Lower lobe of right lung (tissue), 2 donors: ENCODE measurements at regions not wholly inside any gene's neighbourhood (a gene's known extent, or its start where the extent isn't known, plus 50 kb on each side); places are given as distances from the start of the nearest gene placed in this dataset.
"Not testable (repeated sequence)": the region's sequence is repeated elsewhere in the genome, so short reads cannot be mapped to it uniquely, and the experiment has no call there.

ENCODE experiments used
- ATAC-seq, 2 donors: fragments of 200-7000 bp; cut with Tn5 transposase; one replicate each; pipeline ENCODE4 v1.9.1; 2020 to 2022; ENCODE audit warnings: mild to moderate bottlenecking in 2 of 2, moderate library complexity in 2 of 2
- DNase-seq: peaks from one replicate; pipeline ENCODE4 v3.0.0-alpha.2; 2020
- H3K27ac ChIP-seq: fragments of 200-600 bp; one replicate; pipeline ENCODE4 v1.8.0; 2022
- H3K27me3 ChIP-seq: fragments of 200-600 bp; one replicate; pipeline ENCODE4 v1.8.0; 2022; ENCODE audit warnings: low read depth
- H3K36me3 ChIP-seq: fragments of 200-600 bp; one replicate; pipeline ENCODE4 v1.8.0; 2022; ENCODE audit warnings: mild to moderate bottlenecking
- H3K4me1 ChIP-seq: fragments of 200-600 bp; one replicate; pipeline ENCODE4 v1.8.0; 2022
- H3K4me3 ChIP-seq: fragments of 200-600 bp; one replicate; pipeline ENCODE4 v1.8.0; 2022; ENCODE audit warnings: mild to moderate bottlenecking
- H3K9me3 ChIP-seq: fragments of 200-600 bp; one replicate; pipeline ENCODE4 v1.8.0; 2022
- intact Hi-C: fragments of 100-400 bp; cut with DNase I; formaldehyde crosslinking; loops from one replicate; pipeline ENCODE4 v1.11.0; 2022
- TF ChIP-seq, protein P1 (sequence below): fragments of 200-600 bp; IDR thresholded peaks from one replicate; pipeline ENCODE4 v1.8.0; 2022; ENCODE audit warnings: antibody characterized with exemption, mild to moderate bottlenecking
- donor health status: DM: no; HTN: yes; CAD: no; lungs with severe emphysema.

DNA sequence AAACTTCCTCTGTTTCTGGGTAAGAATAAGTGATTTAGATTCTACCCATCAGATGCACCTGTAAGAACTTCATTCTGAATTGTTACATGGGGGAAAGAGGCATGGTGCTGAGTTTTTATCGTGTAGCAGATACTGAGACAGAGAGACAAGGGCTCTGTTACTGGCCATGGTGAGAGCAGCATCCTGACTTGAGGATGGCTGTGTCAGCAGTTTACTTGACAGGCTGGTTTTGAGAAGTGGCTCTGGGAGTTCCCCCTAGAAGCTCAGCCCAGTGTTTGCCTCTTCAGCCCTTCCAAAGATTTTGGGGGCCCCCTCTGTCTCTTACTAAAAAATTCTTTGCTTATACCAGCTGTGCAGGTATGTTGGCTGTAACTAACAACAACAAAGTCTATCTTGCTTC is 510.5 kb downstream of the LRRC70 start:
- intact Hi-C loops, result no loop called here
- Histone ChIP-seq H3K27ac (no peak overlapping the region), H3K27me3 (no peaks in the 10 kb centered on the region), H3K4me3 (no peak overlapping the region), H3K4me1 (no peaks in the 10 kb centered on the region), H3K36me3 (no peaks in the 10 kb centered on the region), H3K9me3 (no peaks in the 10 kb centered on the region)
- ATAC-seq (no peak), DNase-seq (no peak)
- TF ChIP-seq, protein P1, sequence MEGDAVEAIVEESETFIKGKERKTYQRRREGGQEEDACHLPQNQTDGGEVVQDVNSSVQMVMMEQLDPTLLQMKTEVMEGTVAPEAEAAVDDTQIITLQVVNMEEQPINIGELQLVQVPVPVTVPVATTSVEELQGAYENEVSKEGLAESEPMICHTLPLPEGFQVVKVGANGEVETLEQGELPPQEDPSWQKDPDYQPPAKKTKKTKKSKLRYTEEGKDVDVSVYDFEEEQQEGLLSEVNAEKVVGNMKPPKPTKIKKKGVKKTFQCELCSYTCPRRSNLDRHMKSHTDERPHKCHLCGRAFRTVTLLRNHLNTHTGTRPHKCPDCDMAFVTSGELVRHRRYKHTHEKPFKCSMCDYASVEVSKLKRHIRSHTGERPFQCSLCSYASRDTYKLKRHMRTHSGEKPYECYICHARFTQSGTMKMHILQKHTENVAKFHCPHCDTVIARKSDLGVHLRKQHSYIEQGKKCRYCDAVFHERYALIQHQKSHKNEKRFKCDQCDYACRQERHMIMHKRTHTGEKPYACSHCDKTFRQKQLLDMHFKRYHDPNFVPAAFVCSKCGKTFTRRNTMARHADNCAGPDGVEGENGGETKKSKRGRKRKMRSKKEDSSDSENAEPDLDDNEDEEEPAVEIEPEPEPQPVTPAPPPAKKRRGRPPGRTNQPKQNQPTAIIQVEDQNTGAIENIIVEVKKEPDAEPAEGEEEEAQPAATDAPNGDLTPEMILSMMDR, result no peak

DNA sequence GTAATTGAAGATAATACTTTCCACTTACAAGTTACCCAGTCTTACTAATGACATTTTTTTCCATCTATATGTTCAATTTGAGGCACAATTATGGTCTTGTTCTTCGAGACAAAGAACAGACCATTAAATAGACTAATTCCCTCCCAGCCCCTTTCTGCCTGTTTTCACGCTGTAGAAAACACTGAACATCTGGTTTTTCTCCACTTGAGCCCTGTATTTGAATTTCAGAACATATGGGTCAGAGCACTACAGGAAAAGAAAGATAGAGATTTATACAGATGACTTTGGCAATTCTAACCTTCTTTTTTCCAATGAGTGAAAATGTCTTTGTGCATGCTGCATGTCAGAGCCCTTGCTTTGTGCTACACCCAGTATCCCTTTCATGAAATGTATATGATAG is 506.9 kb downstream of the LRRC70 start:
- intact Hi-C loops, result no loop called here
- DNase-seq (no peak), ATAC-seq (no peak)

DNA sequence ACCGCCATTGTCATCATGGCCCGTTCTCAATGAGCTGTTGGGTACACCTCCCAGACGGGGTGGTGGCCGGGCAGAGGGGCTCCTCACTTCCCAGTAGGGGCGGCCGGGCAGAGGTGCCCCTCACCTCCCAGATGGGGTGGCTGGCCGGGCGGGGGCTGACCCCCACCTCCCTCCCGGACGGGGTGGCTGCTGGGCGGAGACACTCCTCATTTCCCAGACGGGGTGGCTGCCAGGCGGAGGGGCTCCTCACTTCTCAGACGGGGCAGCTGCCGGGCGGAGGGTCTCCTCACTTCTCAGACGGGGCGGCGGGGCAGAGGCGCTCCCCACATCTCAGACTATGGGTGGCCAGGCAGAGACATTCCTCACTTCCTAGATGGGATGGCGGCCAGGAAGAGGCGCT is 505.1 kb downstream of the LRRC70 start:
- H3K4me3 ChIP-seq, H3K36me3 ChIP-seq, DNase-seq, intact Hi-C loops, H3K27ac ChIP-seq, H3K4me1 ChIP-seq, ATAC-seq, H3K27me3 ChIP-seq, H3K9me3 ChIP-seq: not testable (repeated sequence)

More for the DNA sequence above, 506.9 kb downstream of the LRRC70 start:
- H3K27ac ChIP-seq, result no peak overlapping the region
- no peaks in the 10 kb centered on the region for H3K36me3 ChIP-seq
- no peak overlapping the region for H3K4me3 ChIP-seq
- TF ChIP-seq, protein P1, result no peak
- no peaks in the 10 kb centered on the region for H3K27me3 ChIP-seq
- no peaks in the 10 kb centered on the region for H3K9me3 ChIP-seq
- H3K4me1 ChIP-seq, result no peaks in the 10 kb centered on the region

DNA sequence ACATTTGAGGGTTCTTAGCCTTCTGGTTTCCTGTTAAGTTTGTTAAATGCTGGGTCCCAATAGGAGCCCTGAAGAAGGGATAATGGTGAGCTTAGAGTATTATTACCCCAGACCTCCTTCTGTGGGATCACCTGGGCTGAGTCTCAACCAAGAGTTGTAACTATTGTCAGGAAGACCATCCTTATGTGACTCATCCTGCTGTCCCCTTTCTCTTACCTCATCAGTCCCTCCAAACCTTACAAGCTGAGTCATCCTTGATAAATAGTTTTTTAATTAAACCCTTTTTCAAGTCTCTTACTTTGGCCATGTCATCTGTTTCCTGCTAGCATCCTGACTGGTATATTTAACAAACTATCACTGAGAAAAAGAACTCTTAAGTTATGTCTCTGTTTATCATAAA is 502.8 kb downstream of the LRRC70 start:
- Histone ChIP-seq H3K36me3 (no peaks in the 10 kb centered on the region), H3K27ac (no peak overlapping the region), H3K4me3 (no peak overlapping the region), H3K27me3 (no peaks in the 10 kb centered on the region), H3K4me1 (no peaks in the 10 kb centered on the region), H3K9me3 (no peaks in the 10 kb centered on the region)
- no peak for DNase-seq
- no peak for ATAC-seq
- TF ChIP-seq, protein P1, result no peak
- intact Hi-C loops, result no loop called here

DNA sequence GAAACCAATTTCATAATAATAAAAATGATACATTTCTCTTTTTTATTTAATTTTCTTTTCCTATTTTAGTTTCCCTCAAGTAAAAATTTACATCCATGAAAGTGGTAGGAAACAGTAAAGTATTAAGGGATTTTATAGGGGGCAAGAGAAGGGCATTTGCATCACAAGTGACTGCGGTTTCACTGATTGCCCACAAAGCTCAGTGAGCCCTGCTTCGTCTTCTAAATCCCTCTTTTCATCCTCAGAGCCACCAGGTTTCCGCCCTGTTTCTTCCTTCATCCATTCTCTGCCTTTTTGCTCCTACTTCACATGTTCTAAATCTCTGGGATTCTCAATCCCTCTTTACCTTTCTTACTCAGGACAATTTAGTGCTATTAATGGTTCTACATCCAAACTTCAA is 491.4 kb downstream of the LRRC70 start:
- TF ChIP-seq, protein P1, result no peak
- H3K27ac ChIP-seq, result no peak overlapping the region
- no peak overlapping the region for H3K4me3 ChIP-seq
- intact Hi-C loops, result no loop called here
- H3K27me3 ChIP-seq, result no peaks in the 10 kb centered on the region
- no peaks in the 10 kb centered on the region for H3K4me1 ChIP-seq
- H3K36me3 ChIP-seq, result no peaks in the 10 kb centered on the region
- ATAC-seq, result no peak
- no peaks in the 10 kb centered on the region for H3K9me3 ChIP-seq
- DNase-seq, result no peak

DNA sequence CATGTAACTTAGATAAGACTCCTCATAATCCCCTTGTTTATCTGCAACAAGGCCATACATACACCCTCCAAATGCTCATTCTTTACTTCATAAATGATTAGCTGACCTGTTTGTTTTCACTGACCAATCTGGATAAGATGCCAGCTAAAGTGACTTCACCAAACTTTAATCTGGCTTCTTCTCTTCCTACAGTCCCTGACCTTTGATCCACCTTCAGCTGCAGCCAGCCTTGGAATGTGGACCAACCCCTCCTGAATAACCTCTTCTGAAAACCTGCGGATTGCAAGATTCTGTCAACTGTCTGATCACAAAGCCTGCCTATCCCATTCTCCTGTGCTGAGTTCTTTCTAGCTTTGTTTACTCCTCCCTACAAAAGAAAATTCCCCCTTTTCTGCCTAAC is 476.8 kb downstream of the LRRC70 start:
- no peaks in the 10 kb centered on the region for H3K27me3 ChIP-seq
- no peak for DNase-seq
- no peak overlapping the region for H3K27ac ChIP-seq
- intact Hi-C loops, result no loop called here
- no peaks in the 10 kb centered on the region for H3K9me3 ChIP-seq
- H3K4me1 ChIP-seq, result no peaks in the 10 kb centered on the region
- no peaks in the 10 kb centered on the region for H3K36me3 ChIP-seq
- TF ChIP-seq, protein P1, result no peak
- H3K4me3 ChIP-seq, result no peak overlapping the region
- ATAC-seq, result peak; percentile 54 to 55
